ENCODE measurements at regions not wholly inside any gene's neighbourhood (a gene's known extent, or its start where the extent isn't known, plus 50 kb on each side); places are given as distances from the start of the nearest gene placed in this dataset.

DNA sequence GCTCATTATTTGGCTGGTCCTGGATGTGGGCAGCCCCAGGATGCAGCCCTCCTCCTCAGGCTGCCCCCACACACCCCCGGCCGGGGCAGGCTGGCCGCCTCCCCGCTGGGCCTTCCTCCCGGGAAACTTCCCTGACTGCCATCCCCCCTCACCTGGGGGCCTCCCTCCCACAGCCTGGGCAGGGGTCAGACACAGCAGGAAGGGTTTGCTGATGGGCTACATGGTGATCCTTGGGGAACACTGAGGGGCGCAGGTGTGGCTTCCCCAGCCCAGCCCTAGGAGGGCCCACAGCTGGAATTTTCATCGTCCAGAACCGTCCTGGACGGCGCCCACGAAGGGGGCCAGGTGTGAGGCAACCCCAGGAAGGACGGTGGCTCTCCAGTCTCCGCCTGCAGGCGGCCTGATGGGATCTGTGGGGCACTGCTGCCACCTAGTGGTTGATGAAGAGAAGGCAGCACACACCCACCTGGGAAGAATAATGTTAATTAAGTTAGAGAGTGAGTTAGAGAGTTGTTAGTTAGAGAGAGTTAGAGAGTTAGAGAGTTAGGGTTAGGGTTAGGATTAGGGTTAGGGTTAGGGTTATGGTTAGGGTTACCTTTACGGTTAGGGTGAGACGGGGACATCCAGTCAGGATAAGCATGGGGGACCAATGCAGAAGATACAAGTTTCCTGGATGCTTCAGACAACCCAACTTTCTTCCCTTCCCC lies 75.9 kb upstream of the PRR5 start (continued):
- TF ChIP-seq HMGA2 (CRISPR knock-in tag; IDR thresholded peaks at IDR 0.05) (no peak), CBFB (CRISPR knock-in tag; IDR thresholded peaks at IDR 0.05; ENCODE audit: low read depth) (no peak), E2F5 (CRISPR knock-in tag; IDR thresholded peaks at IDR 0.05) (no peak), NR2C2 (CRISPR knock-in tag; IDR thresholded peaks at IDR 0.05) (0 out of 2 replicates have a peak, but pooled peaks have one; percentile 8), FOXP1 (CRISPR knock-in tag; IDR thresholded peaks at IDR 0.05; ENCODE audit: borderline replicate concordance) (peak; percentile 33; the same call in 1 of the 2 replicates), NFE2L1 (CRISPR knock-in tag; IDR thresholded peaks at IDR 0.05) (no peak)

DNA sequence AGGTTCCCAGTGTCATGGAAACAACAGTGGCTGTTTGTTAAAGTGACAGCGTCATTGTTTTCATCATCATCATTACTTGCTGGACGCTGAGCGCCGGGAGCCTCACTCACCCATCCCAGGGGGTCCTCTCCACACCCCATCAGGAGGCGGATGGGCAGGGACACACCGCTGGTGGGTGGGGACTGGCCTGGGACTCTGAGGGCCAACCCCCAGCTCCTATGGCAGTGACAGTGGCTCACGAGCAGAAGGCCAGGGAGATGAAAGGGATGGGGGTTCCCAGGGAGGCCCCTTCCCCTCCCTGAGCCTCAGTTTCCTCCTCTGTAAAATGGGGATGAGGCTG lies 76.6 kb upstream of the PRR5 start:
- no peak overlapping the region for H3K27ac Mint-ChIP-seq
- no peak for TF ChIP-seq NFATC4 (CRISPR knock-in tag; IDR thresholded peaks at IDR 0.05)
- no peak for ATAC-seq
- POLR2A ChIA-PET: no interaction called here
- H3K36me3 Mint-ChIP-seq: no peaks in the 10 kb centered on the region
- CTCF ChIA-PET: interaction anchor here (0.5 to 5.2 kb wide), 20 partner anchors 26 to 742 kb away, joined by 3 to 44 read pairs (median 3); no protein-coding TSS in a partner anchor
- H3K27me3 Mint-ChIP-seq (ENCODE audit: low read depth): peaks cover 84% of the 10 kb centered on the region
- no peak overlapping the region for H3K4me3 Mint-ChIP-seq
- no peaks in the 10 kb centered on the region for H3K9me3 Mint-ChIP-seq
- no peak for DNase-seq (ENCODE audit: low spot score)
- H3K4me1 Mint-ChIP-seq: peaks cover 2% of the 10 kb centered on the region; the same call in 1 of the 2 replicates

DNA sequence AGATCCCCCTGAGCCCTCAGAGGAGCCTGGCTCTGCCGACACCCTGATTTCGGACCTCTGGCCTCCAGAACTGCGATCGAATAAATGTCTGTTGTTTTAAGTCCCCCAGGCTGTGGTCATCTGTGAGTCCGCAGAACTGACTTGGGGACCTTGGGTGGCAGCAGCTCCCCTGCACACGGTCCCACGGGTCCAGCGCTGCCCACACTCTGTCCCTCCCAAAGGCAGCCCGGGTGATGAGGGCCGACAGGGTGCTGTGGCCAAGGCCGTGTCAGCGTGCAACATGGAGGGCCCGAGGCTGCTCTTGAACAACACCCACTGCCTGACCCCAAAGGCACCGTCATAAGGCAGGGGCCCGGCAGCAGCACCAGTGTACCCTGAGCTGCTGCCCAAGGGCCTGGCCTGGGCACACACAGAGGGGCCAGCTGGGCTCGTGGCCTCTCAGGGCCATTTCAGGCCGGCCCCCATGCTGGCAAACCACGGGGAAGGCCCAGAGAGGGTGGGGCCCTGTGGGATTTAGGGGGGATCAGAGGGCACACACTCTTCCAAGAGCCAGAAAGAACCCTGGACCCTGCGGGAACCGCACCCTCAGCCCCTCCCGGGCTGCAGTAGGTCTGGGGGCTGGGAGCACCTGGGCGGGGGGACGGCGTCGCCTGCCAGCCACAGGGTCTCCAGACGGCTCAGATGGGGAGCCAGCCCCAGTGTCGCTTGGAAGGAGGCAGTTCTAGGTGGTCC lies 77.1 kb upstream of the PRR5 start:
- H3K27me3 Mint-ChIP-seq (ENCODE audit: low read depth): peaks cover 79% of the 10 kb centered on the region
- ChIA-PET POLR2A (no interaction called here), CTCF (interaction anchor here (0.9 to 5.2 kb wide), 19 partner anchors 166 to 742 kb away, joined by 3 to 44 read pairs (median 4); no protein-coding TSS in a partner anchor)
- DNase-seq (ENCODE audit: low spot score) (no peak), ATAC-seq (no peak)
- H3K27ac Mint-ChIP-seq: no peak overlapping the region
- H3K4me1 Mint-ChIP-seq: peaks cover 2% of the 10 kb centered on the region; the same call in 1 of the 2 replicates
- H3K36me3 Mint-ChIP-seq: no peaks in the 10 kb centered on the region
- H3K4me3 Mint-ChIP-seq: no peak overlapping the region
- H3K9me3 Mint-ChIP-seq: no peaks in the 10 kb centered on the region
- no peak for TF ChIP-seq NFATC4 (CRISPR knock-in tag; IDR thresholded peaks at IDR 0.05)
- TF ChIP-seq, protein P1, sequence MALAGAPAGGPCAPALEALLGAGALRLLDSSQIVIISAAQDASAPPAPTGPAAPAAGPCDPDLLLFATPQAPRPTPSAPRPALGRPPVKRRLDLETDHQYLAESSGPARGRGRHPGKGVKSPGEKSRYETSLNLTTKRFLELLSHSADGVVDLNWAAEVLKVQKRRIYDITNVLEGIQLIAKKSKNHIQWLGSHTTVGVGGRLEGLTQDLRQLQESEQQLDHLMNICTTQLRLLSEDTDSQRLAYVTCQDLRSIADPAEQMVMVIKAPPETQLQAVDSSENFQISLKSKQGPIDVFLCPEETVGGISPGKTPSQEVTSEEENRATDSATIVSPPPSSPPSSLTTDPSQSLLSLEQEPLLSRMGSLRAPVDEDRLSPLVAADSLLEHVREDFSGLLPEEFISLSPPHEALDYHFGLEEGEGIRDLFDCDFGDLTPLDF (CRISPR knock-in tag; IDR thresholded peaks at IDR 0.05): no peak
- TF ChIP-seq ZNF281 (CRISPR knock-in tag; IDR thresholded peaks at IDR 0.05): no peak
- no peak for TF ChIP-seq CREM (CRISPR knock-in tag; IDR thresholded peaks at IDR 0.05)
- no peak for TF ChIP-seq TCF7 (CRISPR knock-in tag; IDR thresholded peaks at IDR 0.05; ENCODE audit: low read depth)
- TF ChIP-seq ZNF121 (CRISPR knock-in tag; IDR thresholded peaks at IDR 0.05): no peak
- TF ChIP-seq NR3C1 (CRISPR knock-in tag; conservative IDR thresholded peaks at IDR 0.05; ENCODE audit: low read depth): no peak
- TF ChIP-seq TP53 (CRISPR knock-in tag; IDR thresholded peaks at IDR 0.05): no peak
- TF ChIP-seq MXD4 (CRISPR knock-in tag; IDR thresholded peaks at IDR 0.05; ENCODE audit: borderline replicate concordance): no peak
- no peak for TF ChIP-seq PREB (CRISPR knock-in tag; IDR thresholded peaks at IDR 0.05; ENCODE audit: borderline replicate concordance)
- no peak for TF ChIP-seq GTF2I (CRISPR knock-in tag; conservative IDR thresholded peaks at IDR 0.05)
- no peak for TF ChIP-seq RORB (CRISPR knock-in tag; IDR thresholded peaks at IDR 0.05)
- TF ChIP-seq, protein P2, sequence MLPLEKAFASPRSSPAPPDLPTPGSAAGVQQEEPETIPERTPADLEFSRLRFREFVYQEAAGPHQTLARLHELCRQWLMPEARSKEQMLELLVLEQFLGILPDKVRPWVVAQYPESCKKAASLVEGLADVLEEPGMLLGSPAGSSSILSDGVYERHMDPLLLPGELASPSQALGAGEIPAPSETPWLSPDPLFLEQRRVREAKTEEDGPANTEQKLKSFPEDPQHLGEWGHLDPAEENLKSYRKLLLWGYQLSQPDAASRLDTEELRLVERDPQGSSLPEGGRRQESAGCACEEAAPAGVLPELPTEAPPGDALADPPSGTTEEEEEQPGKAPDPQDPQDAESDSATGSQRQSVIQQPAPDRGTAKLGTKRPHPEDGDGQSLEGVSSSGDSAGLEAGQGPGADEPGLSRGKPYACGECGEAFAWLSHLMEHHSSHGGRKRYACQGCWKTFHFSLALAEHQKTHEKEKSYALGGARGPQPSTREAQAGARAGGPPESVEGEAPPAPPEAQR (CRISPR knock-in tag; IDR thresholded peaks at IDR 0.05): no peak
- TF ChIP-seq, protein P3, sequence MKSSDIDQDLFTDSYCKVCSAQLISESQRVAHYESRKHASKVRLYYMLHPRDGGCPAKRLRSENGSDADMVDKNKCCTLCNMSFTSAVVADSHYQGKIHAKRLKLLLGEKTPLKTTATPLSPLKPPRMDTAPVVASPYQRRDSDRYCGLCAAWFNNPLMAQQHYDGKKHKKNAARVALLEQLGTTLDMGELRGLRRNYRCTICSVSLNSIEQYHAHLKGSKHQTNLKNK (CRISPR knock-in tag; IDR thresholded peaks at IDR 0.05): no peak
- no peak for TF ChIP-seq CDX4 (CRISPR knock-in tag; IDR thresholded peaks at IDR 0.05; ENCODE audit: borderline replicate concordance)
- no peak for TF ChIP-seq ZNF219 (CRISPR knock-in tag; IDR thresholded peaks at IDR 0.05; ENCODE audit: borderline replicate concordance)
- TF ChIP-seq FOXK1 (CRISPR knock-in tag; IDR thresholded peaks at IDR 0.05): no peak

Data from WTC11 (cell line).